Upper lobe of left lung (tissue), 6 donors: ENCODE measurements at regions not wholly inside any gene's neighbourhood (a gene's known extent, or its start where the extent isn't known, plus 50 kb on each side); places are given as distances from the start of the nearest gene placed in this dataset.
A peak's percentile ranks its signal among the peaks of the same experiment; 100 is the strongest.

Source experiments
- ATAC-seq, 2 donors: fragments of 200-7000 bp; cut with Tn5 transposase; one replicate each; pipeline ENCODE4 v1.9.1; 2022; ENCODE audit warnings: mild to moderate bottlenecking in 2 of 2, moderate library complexity in 2 of 2; ENCODE audit not compliant: low FRiP score in 2 of 2
- DNase-seq, 2 donors: peaks; one replicate each; pipeline ENCODE4 v3.0.0-alpha.2; 2019 to 2020
- H3K27ac ChIP-seq, 4 donors: fragments of 200-600 bp; sonication (generic); one replicate each; pipeline ENCODE4 v1.5.1; 2016 to 2019
- H3K27me3 ChIP-seq, 4 donors: fragments of 200-600 bp; sonication (generic); one replicate each; pipeline ENCODE4 v1.5.1; 2017 to 2019
- H3K36me3 ChIP-seq, 4 donors: fragments of 200-600 bp; sonication (generic); one replicate each; pipeline ENCODE4 v1.5.1; 2016 to 2019
- H3K4me1 ChIP-seq, 4 donors: fragments of 200-600 bp; sonication (generic); one replicate each; pipeline ENCODE4 v1.5.1; 2018 to 2019
- H3K4me3 ChIP-seq, 4 donors: fragments of 200-600 bp; sonication (generic); one replicate each; pipeline ENCODE4 v1.5.1; 2017 to 2019; ENCODE audit warnings: mild to moderate bottlenecking in 2 of 4, moderate library complexity in 1 of 4
- H3K9me3 ChIP-seq, 4 donors: fragments of 200-600 bp; sonication (generic); one replicate each; pipeline ENCODE4 v1.5.1; 2018 to 2019
- CTCF ChIP-seq, 6 experiments: fragments of 450-650 bp in 4 of 6; fragments of 200-600 bp in 2 of 6; sonication (generic) in 2 of 6; IDR thresholded peaks; one replicate each; pipeline ENCODE4 v1.5.1; 2016 to 2019; ENCODE audit warnings: antibody characterized with exemption in 6 of 6
- EP300 ChIP-seq, 4 donors: sonication (generic); formaldehyde crosslinking; IDR thresholded peaks; one replicate each; pipeline ENCODE4 v1.5.1; 2017; ENCODE audit warnings: antibody characterized with exemption in 4 of 4, control low read depth in 2 of 4
- POLR2A ChIP-seq, 4 donors: fragments of 450-650 bp; IDR thresholded peaks; one replicate each; pipeline ENCODE4 v1.5.1; 2016 to 2017; ENCODE audit warnings: antibody characterized with exemption in 4 of 4, mild to moderate bottlenecking in 2 of 4
- POLR2AphosphoS5 ChIP-seq, 2 donors: sonication (generic); formaldehyde crosslinking; IDR thresholded peaks; one replicate each; pipeline ENCODE4 v1.5.1; 2017; ENCODE audit warnings: antibody characterized with exemption in 2 of 2
- WGBS, 2 donors: methylation state at CpG; one replicate each; pipeline ENCODE4 v1.1.5; 2017 to 2018; 5-methylcytosine and 5-hydroxymethylcytosine counted together
- donor health status: DM: no; HTN: no; CAD: no; lungs with moderate emphysema.
- donor health status: DM: no; HTN: yes; CAD: no; lungs with severe emphysema.

- H3K9me3 ChIP-seq, result no peaks in the 10 kb centered on the region
- no peaks in the 10 kb centered on the region for H3K4me1 ChIP-seq
- H3K36me3 ChIP-seq, result no peaks in the 10 kb centered on the region
- H3K27me3 ChIP-seq, result no peaks in the 10 kb centered on the region
- no peak overlapping the region for H3K4me3 ChIP-seq
- TF ChIP-seq EP300 (IDR thresholded peaks at IDR 0.05) (no peak), CTCF (IDR thresholded peaks at IDR 0.05) (no peak), POLR2AphosphoS5 (IDR thresholded peaks at IDR 0.05) (no peak), POLR2A (IDR thresholded peaks at IDR 0.05) (no peak)
- H3K27ac ChIP-seq, result no peak overlapping the region
- DNase-seq, result no peak
- no peak for ATAC-seq
- WGBS, 2 donors, result 87 to 89% methylated on average over 2 of the region's 2 CpGs
Observed at GRCh38 chr5:121581588-121581987, 270.1 kb upstream of the FTMT start.

DNA sequence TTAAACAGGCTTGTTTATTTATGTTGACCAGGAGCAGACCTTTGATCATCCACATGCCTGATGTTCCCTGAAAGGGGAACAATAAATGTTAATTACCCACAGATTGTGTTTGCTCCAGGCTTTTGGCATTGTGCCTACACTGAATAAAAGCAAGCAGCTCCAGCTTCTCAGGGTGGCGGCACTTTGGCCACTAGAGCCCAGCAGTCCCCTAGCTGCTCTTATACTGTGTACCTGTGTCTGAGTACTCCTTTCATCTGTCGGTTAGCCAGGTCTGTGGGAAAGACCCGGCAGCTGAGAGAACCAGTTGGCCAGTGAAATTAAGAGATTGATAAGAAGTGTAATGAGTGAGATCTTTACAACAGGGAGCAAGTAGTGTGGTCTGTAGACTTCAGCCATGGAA is 254.8 kb upstream of the FTMT start:
- H3K9me3 ChIP-seq, result peaks cover 0 to 19% (median 4%) of the 10 kb centered on the region in 4 donors
- no peaks in the 10 kb centered on the region for H3K4me1 ChIP-seq
- WGBS, 2 donors, result 94% methylated on average over 3 of the region's 3 CpGs
- no peaks in the 10 kb centered on the region for H3K27me3 ChIP-seq
- ATAC-seq (no peak), DNase-seq (no peak)
- TF ChIP-seq EP300 (IDR thresholded peaks at IDR 0.05) (no peak), POLR2AphosphoS5 (IDR thresholded peaks at IDR 0.05) (no peak), POLR2A (IDR thresholded peaks at IDR 0.05) (no peak), CTCF (IDR thresholded peaks at IDR 0.05) (no peak)
- no peak overlapping the region for H3K4me3 ChIP-seq
- H3K27ac ChIP-seq, result no peak overlapping the region
- no peaks in the 10 kb centered on the region for H3K36me3 ChIP-seq

DNA sequence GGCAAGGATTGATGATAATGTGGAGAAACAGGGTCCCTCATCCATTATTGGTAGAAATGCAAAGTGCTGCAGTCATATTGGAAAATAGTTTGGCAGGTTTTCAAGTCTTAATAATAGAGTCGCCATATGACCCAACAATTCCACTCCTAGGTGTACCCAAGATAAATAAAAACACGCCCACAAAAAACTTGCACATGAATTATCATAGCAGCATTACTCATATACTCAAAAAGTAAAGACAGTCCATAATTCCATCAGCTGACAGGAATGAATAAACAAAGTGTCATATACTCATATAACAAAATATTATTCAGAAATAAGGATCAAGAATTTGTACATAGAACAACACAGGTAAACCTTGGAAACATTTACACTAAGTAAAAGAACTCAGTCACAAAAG is 242.9 kb upstream of the FTMT start:
- Histone ChIP-seq H3K27ac (no peak overlapping the region), H3K27me3 (no peaks in the 10 kb centered on the region), H3K36me3 (no peaks in the 10 kb centered on the region), H3K9me3 (no peaks in the 10 kb centered on the region), H3K4me3 (no peak overlapping the region), H3K4me1 (no peaks in the 10 kb centered on the region)
- 82 to 93% methylated on average over 2 of the region's 2 CpGs for WGBS, 2 donors
- TF ChIP-seq EP300 (IDR thresholded peaks at IDR 0.05), result no peak
- TF ChIP-seq CTCF (IDR thresholded peaks at IDR 0.05), result no peak
- no peak for TF ChIP-seq POLR2A (IDR thresholded peaks at IDR 0.05)
- no peak for TF ChIP-seq POLR2AphosphoS5 (IDR thresholded peaks at IDR 0.05)
- DNase-seq (no peak), ATAC-seq (no peak)

GRCh38 chr5:121624035-121624434 is 227.6 kb upstream of the FTMT start:
- no peaks in the 10 kb centered on the region for H3K9me3 ChIP-seq
- 79 to 82% methylated on average over 2 of the region's 2 CpGs for whole genome bisulfite sequencing, 2 donors
- DNase-seq (no peak), ATAC-seq (no peak)
- no peaks in the 10 kb centered on the region for H3K36me3 ChIP-seq
- TF ChIP-seq CTCF (IDR thresholded peaks at IDR 0.05), result no peak
- TF ChIP-seq EP300 (IDR thresholded peaks at IDR 0.05), result no peak
- no peak for TF ChIP-seq POLR2AphosphoS5 (IDR thresholded peaks at IDR 0.05)
- no peak overlapping the region for H3K27ac ChIP-seq
- no peaks in the 10 kb centered on the region for H3K27me3 ChIP-seq
- H3K4me1 ChIP-seq, result no peaks in the 10 kb centered on the region
- no peak overlapping the region for H3K4me3 ChIP-seq

GRCh38 chr5:121628783-121629182 is 222.9 kb upstream of the FTMT start:
- Histone ChIP-seq H3K4me1 (no peaks in the 10 kb centered on the region), H3K9me3 (no peaks in the 10 kb centered on the region), H3K4me3 (no peak overlapping the region), H3K27ac (no peak overlapping the region), H3K27me3 (no peaks in the 10 kb centered on the region), H3K36me3 (no peaks in the 10 kb centered on the region)
- peak in 1 of 2 donors; percentile 35 for DNase-seq
- no peak for ATAC-seq
- TF ChIP-seq POLR2AphosphoS5 (IDR thresholded peaks at IDR 0.05) (no peak), EP300 (IDR thresholded peaks at IDR 0.05) (no peak), POLR2A (IDR thresholded peaks at IDR 0.05) (no peak), CTCF (IDR thresholded peaks at IDR 0.05) (no peak)
- WGBS, 2 donors, result 63 to 73% methylated on average over 3 of the region's 3 CpGs
